ENCODE measurements at regions not wholly inside any gene's neighbourhood (a gene's known extent, or its start where the extent isn't known, plus 50 kb on each side); places are given as distances from the start of the nearest gene placed in this dataset.

DNA sequence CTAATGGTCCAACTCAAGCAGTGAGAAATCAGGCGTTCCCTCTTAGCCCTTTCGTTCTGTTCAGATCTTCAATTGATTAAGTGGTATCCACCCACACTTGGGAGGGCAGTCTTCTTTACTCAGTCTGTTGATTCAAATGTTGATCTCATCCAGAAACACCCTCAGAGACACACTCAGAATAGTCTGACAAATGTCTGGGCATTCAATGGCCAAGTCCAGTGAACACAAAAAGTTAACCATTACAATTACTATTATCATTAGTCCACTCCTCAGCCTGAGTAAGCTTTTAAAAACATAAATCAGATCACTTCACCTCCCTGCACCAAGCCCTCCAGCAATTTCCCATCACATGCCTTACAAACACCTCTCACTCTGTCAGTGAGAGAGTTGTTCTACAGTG, 423.2 kb downstream of the RFPL4B start:
- no peaks in the 10 kb centered on the region for H3K4me1 ChIP-seq (ENCODE audit: control insufficient read depth in 1 of 2, insufficient read depth in 2 of 2, low read length in 2 of 2)
- H2AFZ ChIP-seq (ENCODE audit: low read depth, low read length, poor library complexity, severe bottlenecking), result no peak overlapping the region
- intact Hi-C loops (cut with micrococcal nuclease), result loop anchor here (10.0 kb wide), 1 partner anchor 814 kb away; no protein-coding TSS in a partner anchor
- no peak overlapping the region for H3K9ac ChIP-seq (ENCODE audit: low read length)
- no peak overlapping the region for H3K4me3 ChIP-seq (replicated peaks in 1 of 2; ENCODE audit: low read depth in 1 of 2, low read length in 2 of 2)
- no TSS peak for BruUV-seq (replicated peaks)
- POLR2A ChIA-PET, result no interaction called here
- H3K4me2 ChIP-seq (ENCODE audit: low read length), result no peak overlapping the region
- no peak for TF ChIP-seq ZNF274 (IDR thresholded peaks at IDR 0.05; ENCODE audit: low read depth, low read length)
- no peaks in the 10 kb centered on the region for H3K9me3 ChIP-seq (ENCODE audit: control insufficient read depth in 1 of 2, insufficient read depth in 1 of 2, low read depth in 1 of 2, low read length in 2 of 2)
- CTCF ChIA-PET, result no interaction called here
- no peak overlapping the region for H3K27ac ChIP-seq (ENCODE audit: low read depth, low read length)
- H3K79me2 ChIP-seq (ENCODE audit: insufficient read depth, low read length), result no peaks in the 10 kb centered on the region
- H3K36me3 ChIP-seq (ENCODE audit: control insufficient read depth in 1 of 2, insufficient read depth in 2 of 2, low read length in 2 of 2), result no peaks in the 10 kb centered on the region
- no peaks in the 10 kb centered on the region for H3K9me2 ChIP-seq (ENCODE audit: insufficient read depth)
- no peaks in the 10 kb centered on the region for H3K27me3 ChIP-seq (ENCODE audit: insufficient read depth, low read length)
- RAD21 ChIA-PET (ENCODE audit: low non-redundant PET in 1 of 2, low total read pairs in 2 of 2, uncharacterized antibody in 2 of 2, unreplicated experiment in 2 of 2), result no interaction called here
- ATAC-seq (no peak), DNase-seq (ENCODE audit: low read depth, low spot score) (no peak)
- no peaks in the 10 kb centered on the region for H4K20me1 ChIP-seq (ENCODE audit: insufficient read depth)

GRCh38 chr6:112773187-112773586, 426.1 kb downstream of the RFPL4B start:
- BruUV-seq (replicated peaks), result no TSS peak
- no peaks in the 10 kb centered on the region for H3K79me2 ChIP-seq (ENCODE audit: insufficient read depth, low read length)
- TF ChIP-seq EZH2phosphoT487 (IDR thresholded peaks at IDR 0.05; ENCODE audit: borderline replicate concordance), result no peak
- TF ChIP-seq CBX3 (IDR thresholded peaks at IDR 0.05; ENCODE audit: low read depth), result no peak
- H3K9me3 ChIP-seq (ENCODE audit: control insufficient read depth in 1 of 2, insufficient read depth in 1 of 2, low read depth in 1 of 2, low read length in 2 of 2), result no peaks in the 10 kb centered on the region
- H3K27me3 ChIP-seq (ENCODE audit: insufficient read depth, low read length), result no peaks in the 10 kb centered on the region
- no peak overlapping the region for H3K27ac ChIP-seq (ENCODE audit: low read depth, low read length)
- ChIA-PET RAD21 (ENCODE audit: low non-redundant PET in 1 of 2, low total read pairs in 2 of 2, uncharacterized antibody in 2 of 2, unreplicated experiment in 2 of 2) (no interaction called here), CTCF (no interaction called here), POLR2A (no interaction called here)
- H3K36me3 ChIP-seq (ENCODE audit: control insufficient read depth in 1 of 2, insufficient read depth in 2 of 2, low read length in 2 of 2), result no peaks in the 10 kb centered on the region
- no peak overlapping the region for H3K4me3 ChIP-seq (replicated peaks in 1 of 2; ENCODE audit: low read depth in 1 of 2, low read length in 2 of 2)
- ATAC-seq (no peak), DNase-seq (ENCODE audit: low read depth, low spot score) (no peak)
- intact Hi-C loops (cut with micrococcal nuclease), result loop anchor here (10.0 kb wide), 1 partner anchor 812 kb away; no protein-coding TSS in a partner anchor
- no peaks in the 10 kb centered on the region for H3K9me2 ChIP-seq (ENCODE audit: insufficient read depth)
- H2AFZ ChIP-seq (ENCODE audit: low read depth, low read length, poor library complexity, severe bottlenecking), result no peak overlapping the region
- H3K9ac ChIP-seq (ENCODE audit: low read length), result no peak overlapping the region
- H3K4me1 ChIP-seq (ENCODE audit: control insufficient read depth in 1 of 2, insufficient read depth in 2 of 2, low read length in 2 of 2), result no peaks in the 10 kb centered on the region
- H4K20me1 ChIP-seq (ENCODE audit: insufficient read depth), result no peaks in the 10 kb centered on the region
- no peak overlapping the region for H3K4me2 ChIP-seq (ENCODE audit: low read length)

DNA sequence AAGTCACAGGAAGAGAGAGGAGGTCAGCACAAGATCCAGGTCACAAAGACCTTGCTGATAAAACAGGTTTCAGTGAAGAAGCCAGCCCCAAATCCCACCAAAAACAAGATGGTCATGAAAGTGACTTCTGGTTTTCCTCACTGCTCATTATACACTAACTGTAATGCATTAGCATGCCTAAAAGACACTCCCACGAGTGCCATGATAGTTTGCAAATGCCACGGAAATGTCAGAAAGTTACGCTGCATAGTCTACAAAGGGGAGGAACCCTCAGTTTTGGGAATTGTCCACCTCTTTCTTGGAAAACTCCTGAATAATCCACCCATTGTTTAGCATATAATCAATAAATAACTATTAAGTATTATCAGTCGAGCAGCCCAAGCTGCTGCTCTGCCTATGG, 427.2 kb downstream of the RFPL4B start:
- H2AFZ ChIP-seq (ENCODE audit: low read depth, low read length, poor library complexity, severe bottlenecking), result no peak overlapping the region
- H3K79me2 ChIP-seq (ENCODE audit: insufficient read depth, low read length), result no peaks in the 10 kb centered on the region
- no peak overlapping the region for H3K4me2 ChIP-seq (ENCODE audit: low read length)
- H3K9ac ChIP-seq (ENCODE audit: low read length), result no peak overlapping the region
- H3K9me2 ChIP-seq (ENCODE audit: insufficient read depth), result no peaks in the 10 kb centered on the region
- no TSS peak for BruUV-seq (replicated peaks)
- H3K27me3 ChIP-seq (ENCODE audit: insufficient read depth, low read length), result no peaks in the 10 kb centered on the region
- ATAC-seq, result no peak
- H3K36me3 ChIP-seq (ENCODE audit: control insufficient read depth in 1 of 2, insufficient read depth in 2 of 2, low read length in 2 of 2), result no peaks in the 10 kb centered on the region
- ChIA-PET POLR2A (no interaction called here), CTCF (no interaction called here), RAD21 (ENCODE audit: low non-redundant PET in 1 of 2, low total read pairs in 2 of 2, uncharacterized antibody in 2 of 2, unreplicated experiment in 2 of 2) (no interaction called here)
- H3K4me3 ChIP-seq (replicated peaks in 1 of 2; ENCODE audit: low read depth in 1 of 2, low read length in 2 of 2), result no peak overlapping the region
- no peak for DNase-seq (ENCODE audit: low read depth, low spot score)
- no peak overlapping the region for H3K27ac ChIP-seq (ENCODE audit: low read depth, low read length)
- no peaks in the 10 kb centered on the region for H3K9me3 ChIP-seq (ENCODE audit: control insufficient read depth in 1 of 2, insufficient read depth in 1 of 2, low read depth in 1 of 2, low read length in 2 of 2)
- H4K20me1 ChIP-seq (ENCODE audit: insufficient read depth), result no peaks in the 10 kb centered on the region
- intact Hi-C loops (cut with micrococcal nuclease), result loop anchor here (10.0 kb wide), 1 partner anchor 810 kb away; no protein-coding TSS in a partner anchor
- no peaks in the 10 kb centered on the region for H3K4me1 ChIP-seq (ENCODE audit: control insufficient read depth in 1 of 2, insufficient read depth in 2 of 2, low read length in 2 of 2)
- TF ChIP-seq CEBPB (IDR thresholded peaks at IDR 0.05; ENCODE audit: low read depth) (no peak), ZFX (IDR thresholded peaks at IDR 0.05) (no peak), SRF (IDR thresholded peaks at IDR 0.05; ENCODE audit: low read depth) (no peak), MAX (IDR thresholded peaks at IDR 0.05) (no peak), EZH2phosphoT487 (IDR thresholded peaks at IDR 0.05; ENCODE audit: borderline replicate concordance) (no peak), REST (IDR thresholded peaks at IDR 0.05; ENCODE audit: low read depth) (no peak), POLR2AphosphoS5 (IDR thresholded peaks at IDR 0.05; ENCODE audit: low read depth, low read length) (no peak), RAD21 (IDR thresholded peaks at IDR 0.05; ENCODE audit: low read depth) (no peak), EZH2 (IDR thresholded peaks at IDR 0.05) (no peak), ZNF274 (IDR thresholded peaks at IDR 0.05; ENCODE audit: low read depth, low read length) (no peak), TCF7L2 (IDR thresholded peaks at IDR 0.05; ENCODE audit: borderline replicate concordance, extremely low read depth, insufficient read depth, insufficient read length) (no peak)
